ENCODE measurements at regions not wholly inside any gene's neighbourhood (a gene's known extent, or its start where the extent isn't known, plus 50 kb on each side); places are given as distances from the start of the nearest gene placed in this dataset.

DNA sequence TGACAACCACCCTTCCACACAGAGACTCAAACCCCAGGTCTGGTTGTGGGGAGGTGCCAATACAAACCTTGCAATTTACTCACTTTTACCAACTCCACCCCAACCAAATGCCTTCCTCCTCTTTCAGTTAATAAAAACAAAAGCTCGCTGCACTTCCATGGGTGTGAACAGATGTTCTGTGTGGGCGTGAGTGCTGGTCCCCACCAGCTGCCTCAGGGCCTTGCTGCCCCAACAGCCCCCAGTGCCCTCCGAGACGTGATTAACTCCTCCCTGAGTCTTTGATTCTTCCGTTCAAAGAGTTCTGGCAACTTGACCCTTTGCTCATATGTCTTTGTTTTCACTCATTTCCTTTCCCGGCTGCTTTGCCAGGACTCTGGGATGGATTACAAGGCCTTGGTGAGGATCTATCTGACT, 258.9 kb upstream of the CXCR4 start:
- DNase-seq (ENCODE audit: extremely low read depth in 1 of 2, low read depth in 1 of 2), result no peak

DNA sequence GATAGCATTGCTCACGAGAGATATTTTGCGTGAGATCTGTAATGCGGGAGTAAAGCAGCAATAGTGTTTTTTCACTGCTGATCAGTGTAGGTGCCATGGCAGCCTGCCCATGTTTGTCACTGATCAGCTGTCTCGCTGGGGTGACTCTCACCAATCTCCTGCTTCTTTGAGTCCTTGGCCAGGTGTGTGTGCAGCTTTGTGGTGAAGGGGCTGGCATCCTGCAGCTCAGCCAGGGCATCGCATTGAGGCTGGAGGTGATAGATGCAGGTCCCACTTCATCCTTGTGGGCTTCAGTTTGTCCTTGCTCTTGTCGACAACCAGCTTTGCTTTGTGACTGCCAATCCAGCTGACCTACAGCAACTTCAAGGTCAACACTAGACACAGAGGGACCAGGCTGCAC, 258.3 kb upstream of the CXCR4 start:
- DNase-seq (ENCODE audit: extremely low read depth in 1 of 2, low read depth in 1 of 2), result no peak

DNA sequence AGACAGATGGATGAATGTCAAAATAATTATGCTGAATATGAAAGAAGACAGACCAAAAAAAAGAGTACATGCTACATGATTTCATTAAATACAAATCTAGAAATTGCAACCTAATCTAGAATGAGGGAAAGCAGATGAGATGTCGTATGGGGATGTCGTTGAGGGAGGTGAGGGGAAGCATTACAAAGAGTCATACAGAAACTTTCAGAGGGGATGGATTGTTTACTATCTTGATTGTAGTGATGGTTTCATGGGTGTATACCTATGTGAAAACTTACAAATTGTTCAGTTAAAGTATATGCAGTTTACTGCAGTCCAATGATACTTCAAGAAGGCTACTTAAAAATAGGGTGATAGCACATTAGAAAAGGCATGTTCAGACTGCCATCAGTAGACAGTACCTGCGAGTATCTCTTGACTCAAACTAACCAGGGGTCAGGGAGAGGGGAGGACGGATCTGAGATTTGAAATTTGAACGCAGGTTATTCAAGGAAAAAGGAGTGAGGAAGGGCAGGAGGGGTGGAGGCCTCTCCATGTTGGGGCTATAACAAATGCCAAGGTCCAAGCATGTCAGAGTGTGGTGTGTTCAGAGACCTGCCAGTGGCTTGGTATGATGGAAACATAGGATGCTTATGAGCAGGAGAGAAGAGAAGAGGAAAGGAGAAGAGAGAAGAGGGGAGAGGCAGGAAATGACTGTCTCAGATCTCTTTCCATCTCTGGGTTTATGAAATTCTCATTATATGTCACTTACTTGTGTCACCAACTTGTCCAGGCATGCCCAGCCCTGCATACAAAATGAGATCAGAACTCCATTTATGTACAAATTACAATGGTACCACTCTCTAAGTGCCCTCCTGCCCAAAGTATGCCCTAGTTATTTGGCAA, 257.3 kb upstream of the CXCR4 start:
- no peak for DNase-seq (ENCODE audit: extremely low read depth in 1 of 2, low read depth in 1 of 2)

DNA sequence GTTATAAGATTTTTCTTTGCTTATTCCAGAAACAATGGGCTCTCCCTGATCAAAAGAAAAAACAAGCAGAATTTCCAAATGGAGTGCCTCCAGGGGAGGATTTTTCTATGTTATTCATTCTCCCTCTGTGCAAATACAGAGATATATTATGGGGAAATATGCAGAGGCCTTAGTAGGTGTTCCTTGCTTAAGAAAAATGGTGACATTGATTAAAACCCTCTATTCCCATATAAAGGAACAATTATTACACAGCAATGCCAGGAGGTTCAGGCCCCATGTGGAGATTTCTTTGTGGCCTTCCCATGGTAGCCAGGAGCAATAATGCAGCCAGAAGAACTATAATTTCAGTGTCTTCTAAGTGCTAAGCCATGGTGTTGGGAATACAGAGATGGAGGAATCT, 255.9 kb upstream of the CXCR4 start:
- no peak for DNase-seq (ENCODE audit: extremely low read depth in 1 of 2, low read depth in 1 of 2)

DNA sequence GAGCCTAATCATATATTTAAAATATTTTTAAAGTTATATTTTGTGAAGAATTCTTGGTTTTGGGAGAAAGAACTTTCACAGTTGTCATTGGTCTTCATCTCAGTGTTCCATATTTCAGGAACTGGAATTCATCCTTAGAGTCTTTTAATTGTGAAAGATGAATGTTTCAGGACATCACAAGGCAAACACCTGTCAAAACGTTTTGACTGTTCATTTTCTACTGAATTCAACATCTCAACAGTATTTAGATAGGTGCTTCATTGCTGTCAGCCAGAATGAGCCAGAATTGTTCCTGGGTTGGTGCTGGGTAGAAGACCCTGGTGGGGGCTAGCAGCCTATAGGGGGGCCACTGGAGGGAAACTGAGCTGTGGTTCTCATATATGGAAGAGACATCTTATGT, 255.1 kb upstream of the CXCR4 start:
- DNase-seq (ENCODE audit: extremely low read depth in 1 of 2, low read depth in 1 of 2), result no peak

DNA sequence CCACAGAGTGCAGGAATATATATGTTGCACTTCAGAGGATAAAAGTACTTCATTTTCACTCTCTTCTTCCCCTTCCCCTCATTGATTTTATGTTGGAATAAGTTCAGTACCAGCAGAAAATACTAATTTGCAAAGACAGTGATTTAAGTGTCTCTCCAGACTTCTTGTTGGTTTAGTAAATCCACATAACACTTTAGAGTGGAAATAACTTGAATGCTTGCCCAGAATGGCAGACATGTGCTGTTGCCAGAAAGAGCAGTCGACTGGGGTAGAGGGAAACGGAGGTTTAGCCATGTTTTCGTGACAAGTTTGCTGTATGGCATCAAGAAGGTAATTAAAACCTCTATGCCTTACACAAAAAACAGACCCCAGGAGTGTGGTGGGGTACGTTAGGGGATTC, 246.0 kb upstream of the CXCR4 start:
- DNase-seq (ENCODE audit: extremely low read depth in 1 of 2, low read depth in 1 of 2), result no peak

DNA sequence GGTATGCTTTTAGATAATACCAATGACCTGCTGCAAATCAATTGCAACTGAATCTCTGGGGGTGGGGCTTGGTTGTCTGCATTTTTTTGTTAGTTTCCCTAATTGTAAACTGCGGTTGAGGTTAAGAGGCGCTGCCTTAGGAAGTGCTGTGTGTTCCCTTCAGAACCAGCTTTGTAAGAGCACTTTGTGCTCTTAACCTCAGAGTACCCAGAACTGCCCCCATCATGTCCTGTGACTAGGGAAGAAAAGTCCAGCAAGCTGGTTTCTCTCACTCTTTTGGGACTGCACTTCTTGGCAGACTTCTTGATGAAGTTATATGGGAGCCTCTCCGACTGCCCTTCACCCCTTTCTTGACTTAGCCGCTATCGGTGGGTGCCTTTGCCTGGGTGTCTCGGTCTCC, 245.5 kb upstream of the CXCR4 start:
- no peak for DNase-seq (ENCODE audit: extremely low read depth in 1 of 2, low read depth in 1 of 2)

DNA sequence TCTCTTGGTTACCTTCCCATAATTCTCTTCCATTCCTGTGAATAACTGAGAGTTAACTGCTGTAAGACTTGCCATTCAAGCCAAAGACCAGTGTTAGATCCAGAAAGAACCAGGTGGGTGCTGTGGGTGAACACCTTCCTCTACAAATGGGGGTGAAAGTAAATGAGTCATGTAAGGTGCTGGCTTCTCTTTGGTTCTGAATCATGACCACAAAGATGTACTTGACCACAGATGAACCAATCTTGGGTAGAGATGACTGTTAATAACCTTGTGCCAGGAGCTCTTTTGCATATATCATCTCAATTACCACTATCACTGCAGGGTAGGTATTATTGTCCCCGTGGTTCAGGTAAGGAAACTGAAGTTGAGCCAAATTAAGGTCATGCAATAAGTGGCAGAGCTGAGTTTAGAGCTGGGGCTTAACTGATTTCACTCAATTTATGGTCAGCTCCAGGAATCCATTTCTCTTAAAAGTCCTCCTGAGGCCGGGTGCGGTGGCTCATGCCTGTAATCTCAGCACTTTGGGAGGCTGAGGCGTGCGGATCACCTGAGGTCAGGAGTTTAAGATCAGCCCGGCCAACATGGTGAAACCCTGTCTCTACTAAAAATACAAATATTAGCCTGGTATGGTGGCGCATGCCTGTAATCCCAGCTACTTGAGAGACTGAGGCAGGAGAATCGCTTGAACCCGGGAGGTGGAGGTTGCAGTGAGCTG, 244.9 kb upstream of the CXCR4 start:
- DNase-seq (ENCODE audit: extremely low read depth in 1 of 2, low read depth in 1 of 2), result no peak

DNA sequence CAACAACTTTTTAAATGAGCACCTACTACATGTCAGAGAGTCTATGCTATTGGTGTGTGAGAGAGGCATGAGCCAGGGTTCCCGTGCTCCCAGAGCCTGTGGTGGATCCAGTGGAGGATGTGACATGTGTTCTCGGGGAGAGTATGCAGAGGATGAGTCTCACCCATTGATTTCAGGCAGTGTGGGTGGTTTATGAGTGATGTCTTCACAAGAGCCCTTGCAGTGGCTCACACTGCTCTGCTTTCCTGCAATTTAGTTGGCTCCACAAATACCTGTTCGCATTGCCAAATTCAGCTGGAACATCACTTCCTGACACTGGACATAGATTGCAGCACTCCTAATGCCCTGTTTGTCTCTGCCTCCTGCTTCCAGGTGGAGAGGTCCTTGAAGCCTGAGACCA, 243.6 kb upstream of the CXCR4 start:
- no peak for DNase-seq (ENCODE audit: extremely low read depth in 1 of 2, low read depth in 1 of 2)

DNA sequence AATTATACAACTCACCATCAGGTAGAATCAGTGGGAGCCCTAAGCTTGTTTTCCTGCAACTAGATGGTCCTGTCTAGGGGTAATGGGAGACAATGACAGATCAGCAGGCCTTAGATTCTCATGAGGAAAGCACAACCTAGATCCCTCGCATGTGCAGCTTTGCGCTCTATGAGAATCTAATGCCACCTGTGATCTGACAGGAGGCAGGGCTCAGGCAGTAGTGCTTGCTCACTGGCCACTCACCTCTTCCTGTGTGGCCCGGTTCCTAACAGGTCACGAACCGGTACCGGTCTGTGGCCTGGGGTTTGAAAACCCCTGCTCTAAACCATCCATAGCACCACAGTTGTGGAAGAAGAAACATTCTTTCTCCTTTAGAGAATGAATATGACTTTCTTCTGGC, 242.8 kb upstream of the CXCR4 start:
- DNase-seq (ENCODE audit: extremely low read depth in 1 of 2, low read depth in 1 of 2), result no peak

DNA sequence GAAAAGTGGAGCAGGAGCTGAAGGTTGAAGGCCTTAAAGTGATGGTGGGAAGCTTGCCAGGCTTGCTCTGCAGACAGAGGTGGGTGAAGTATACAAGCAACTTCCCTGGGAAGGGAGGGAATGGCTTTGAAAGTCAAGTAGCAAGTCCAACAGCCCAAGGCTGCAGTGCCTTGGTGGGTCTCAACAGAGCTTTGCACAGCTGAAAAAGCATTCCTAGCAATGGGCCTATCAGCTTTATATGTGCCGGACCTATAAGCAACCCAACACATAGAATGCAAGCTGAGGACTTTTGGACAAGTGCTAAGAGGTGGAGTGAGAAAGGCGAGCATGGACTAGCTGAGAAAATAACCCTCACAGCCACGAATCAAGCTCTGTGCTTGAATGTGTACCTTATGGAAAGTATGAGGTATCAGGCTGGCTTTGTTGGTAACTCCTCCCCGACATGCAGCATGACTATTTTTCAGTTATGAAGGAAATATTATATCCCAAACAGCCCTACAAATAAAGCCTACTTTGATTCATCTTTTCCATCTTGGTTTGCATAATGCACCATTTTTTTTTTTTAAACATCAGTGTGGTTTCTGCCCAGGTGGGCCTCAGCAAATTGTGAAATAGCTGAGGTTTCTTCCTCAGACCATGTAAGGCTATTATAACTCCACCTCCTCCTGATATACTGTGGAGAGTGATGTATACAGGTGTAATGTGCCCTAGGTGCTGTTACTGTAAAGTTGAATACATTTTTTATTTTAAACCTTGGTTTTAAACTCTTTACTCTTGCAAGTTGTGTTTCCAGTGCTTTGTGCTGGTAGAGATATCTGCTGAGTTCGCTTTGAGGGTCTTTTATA, 241.4 kb upstream of the CXCR4 start:
- no peak for DNase-seq (ENCODE audit: extremely low read depth in 1 of 2, low read depth in 1 of 2)

DNA sequence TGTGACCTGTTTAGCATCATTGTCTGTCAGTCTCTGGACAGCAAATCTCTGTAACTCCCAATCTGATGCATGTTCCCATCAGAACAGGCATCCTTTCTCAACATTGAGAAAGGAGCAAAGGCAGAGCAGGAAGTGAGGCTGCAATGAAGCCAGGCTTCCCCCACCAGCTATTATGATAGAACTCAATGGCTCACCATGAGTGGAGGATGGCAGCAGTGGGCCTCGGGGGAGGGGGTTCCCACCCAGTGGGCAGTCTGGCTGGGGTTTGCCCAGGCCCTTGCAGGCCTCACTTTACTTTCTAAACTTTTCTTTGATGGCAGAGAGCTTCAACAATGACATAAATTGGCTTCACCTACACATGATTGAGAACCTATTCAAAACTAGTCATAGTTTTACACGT, 240.6 kb upstream of the CXCR4 start:
- no peak for DNase-seq (ENCODE audit: extremely low read depth in 1 of 2, low read depth in 1 of 2)

DNA sequence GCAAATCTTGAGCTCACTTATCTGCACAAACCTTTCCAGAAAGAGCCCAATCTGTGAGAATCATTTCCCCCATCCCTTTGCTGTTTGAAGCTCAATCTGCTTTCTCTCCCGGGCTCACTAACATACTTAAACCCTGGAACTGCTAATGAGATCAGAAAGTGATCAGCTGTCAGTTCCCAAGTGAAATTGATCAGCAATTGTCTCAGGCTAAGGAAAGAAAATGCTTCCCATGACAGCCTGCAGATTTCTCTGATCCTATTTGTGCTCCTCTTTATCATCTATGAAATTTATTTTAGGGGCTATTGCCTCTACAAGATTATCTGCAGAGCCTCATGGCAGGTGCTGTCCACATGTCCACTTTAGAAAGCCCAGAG, 239.0 kb upstream of the CXCR4 start:
- no peak for DNase-seq (ENCODE audit: extremely low read depth in 1 of 2, low read depth in 1 of 2)

DNA sequence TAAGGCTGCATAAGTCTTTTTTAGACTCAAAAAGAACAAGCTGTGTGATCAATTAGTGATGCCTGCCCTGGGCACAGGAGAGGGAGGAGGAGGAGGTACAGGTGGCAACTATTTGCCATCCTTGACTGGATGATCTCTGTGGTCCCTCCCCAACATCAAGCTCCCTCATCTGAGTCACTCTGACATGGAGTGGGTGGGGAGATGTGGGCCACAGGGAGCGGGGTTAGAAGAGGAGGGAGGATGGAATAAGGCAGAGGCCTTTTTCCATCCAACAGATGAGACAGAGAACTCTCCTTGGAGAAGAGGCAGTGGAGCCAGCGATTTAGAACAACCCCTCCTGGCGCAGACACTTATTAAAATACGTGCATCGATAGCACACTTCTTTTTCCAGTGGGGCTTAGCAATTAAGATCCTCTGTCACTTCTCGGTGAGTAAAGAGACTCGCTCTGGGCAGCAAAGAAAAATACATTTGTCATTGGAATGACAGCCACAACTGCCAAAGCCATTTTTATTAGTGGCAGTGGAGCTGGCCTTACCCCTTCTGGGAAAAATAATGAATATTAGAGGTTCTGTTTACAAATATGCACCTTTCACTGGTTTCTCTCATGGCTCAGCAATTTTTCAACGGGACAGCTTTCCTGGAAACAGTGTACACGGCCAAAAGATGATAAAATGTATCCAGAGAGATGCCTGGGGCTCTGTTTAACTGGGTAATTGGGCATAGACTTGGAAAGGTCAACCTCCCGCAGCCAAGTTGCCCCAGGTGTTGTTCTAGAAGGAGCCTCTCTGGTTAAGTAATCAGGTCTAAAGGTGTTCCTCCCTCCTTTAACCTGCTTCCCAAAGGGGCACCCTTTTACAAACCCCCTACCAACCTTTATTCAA, 238.4 kb upstream of the CXCR4 start:
- DNase-seq (ENCODE audit: extremely low read depth in 1 of 2, low read depth in 1 of 2), result no peak

DNA sequence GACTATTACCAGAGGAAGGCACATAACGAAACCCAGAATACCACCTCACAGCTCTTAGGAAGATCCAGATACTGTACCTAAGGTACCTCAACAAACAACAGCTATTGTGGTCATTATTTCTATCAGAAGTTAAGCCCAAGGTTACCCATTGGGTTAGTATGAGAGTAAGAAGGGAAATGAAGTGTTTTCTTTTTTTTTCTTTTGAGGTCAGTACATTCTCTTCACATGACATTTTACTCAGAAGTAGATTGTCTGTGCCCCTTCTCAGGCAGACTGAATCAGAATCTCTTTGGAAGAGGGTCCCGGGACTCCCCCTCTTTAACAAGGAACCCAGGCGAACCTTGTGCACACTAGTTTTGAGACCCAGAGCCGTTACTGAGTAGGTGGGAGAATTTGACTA, 233.7 kb upstream of the CXCR4 start:
- no peak for DNase-seq (ENCODE audit: extremely low read depth in 1 of 2, low read depth in 1 of 2)

DNA sequence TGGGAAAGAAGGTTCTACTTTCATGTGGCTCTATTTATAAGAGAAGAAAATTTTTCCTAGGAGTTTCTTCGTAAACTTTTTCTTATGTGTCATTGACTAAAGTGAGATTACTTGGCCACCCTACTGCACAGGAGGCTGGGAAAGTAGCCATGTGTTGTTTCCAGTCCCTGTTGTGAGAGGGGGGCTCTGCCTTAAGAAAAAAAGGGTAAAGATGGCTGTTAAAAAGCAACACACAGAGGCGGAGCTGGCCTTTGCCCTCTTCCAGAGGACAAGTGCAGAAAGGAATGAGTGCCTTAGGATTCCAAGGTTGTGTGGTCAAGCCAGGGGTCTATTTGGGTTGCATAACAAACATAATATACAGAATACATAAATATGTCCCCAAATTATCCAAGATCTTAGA, 230.0 kb upstream of the CXCR4 start:
- no peak for DNase-seq (ENCODE audit: extremely low read depth in 1 of 2, low read depth in 1 of 2)

DNA sequence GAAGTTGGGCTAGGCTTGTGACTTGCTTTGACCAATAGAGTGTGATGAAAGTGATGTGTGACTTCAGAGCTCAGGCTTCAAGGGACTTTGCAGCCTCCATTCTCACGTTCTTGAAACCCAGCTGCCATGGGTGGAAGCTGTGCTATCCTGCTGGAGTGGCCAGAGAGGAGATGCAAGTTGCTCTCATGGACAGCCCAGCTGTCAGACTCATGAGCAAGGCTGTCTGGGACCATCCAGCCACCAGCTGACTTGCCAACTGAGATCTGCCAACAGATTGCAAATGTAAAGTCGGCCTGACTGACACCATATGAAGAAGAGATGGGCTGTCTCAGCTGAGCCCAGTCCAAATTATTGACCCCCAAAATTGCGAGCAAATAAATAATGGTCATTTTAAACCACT, 226.4 kb upstream of the CXCR4 start:
- DNase-seq (ENCODE audit: extremely low read depth in 1 of 2, low read depth in 1 of 2), result no peak

DNA sequence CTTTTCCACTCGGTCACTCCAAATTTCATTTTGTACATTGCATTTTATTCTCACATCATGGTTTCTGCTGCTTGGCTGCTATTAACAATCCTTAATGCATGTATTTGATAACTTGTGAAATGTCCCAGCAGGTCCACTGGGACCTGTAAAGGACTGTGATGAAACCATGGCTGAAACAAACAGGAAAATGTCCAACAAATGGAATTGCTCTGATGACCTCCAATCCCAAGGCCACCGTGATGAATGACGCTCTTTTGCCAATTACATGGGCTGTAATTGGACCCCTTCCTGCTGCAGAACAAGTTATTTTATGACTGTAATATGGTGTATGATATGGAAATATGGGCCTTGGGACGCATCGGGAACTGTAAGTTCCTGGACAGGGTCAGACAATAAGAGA, 224.2 kb upstream of the CXCR4 start:
- no peak for DNase-seq (ENCODE audit: extremely low read depth in 1 of 2, low read depth in 1 of 2)

DNA sequence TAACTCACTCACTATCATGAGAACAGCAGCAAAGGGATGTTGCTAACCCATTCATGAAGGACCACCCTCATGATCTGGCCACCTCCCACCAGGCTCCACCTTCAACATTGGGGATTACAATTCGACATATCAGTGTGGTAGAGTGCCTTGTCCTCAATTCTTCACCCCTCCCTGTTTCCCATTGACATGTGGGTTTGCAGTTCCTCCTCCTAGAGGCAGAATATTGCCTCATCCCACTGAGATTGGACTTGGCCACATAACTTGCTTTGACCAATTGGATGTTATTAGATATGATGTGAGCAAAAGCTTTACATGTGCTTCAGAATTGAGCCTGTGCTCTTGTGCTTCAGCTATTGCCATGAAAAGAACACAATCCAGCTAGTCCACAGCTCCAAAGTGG, 217.0 kb upstream of the CXCR4 start:
- DNase-seq (ENCODE audit: extremely low read depth in 1 of 2, low read depth in 1 of 2), result no peak

DNA sequence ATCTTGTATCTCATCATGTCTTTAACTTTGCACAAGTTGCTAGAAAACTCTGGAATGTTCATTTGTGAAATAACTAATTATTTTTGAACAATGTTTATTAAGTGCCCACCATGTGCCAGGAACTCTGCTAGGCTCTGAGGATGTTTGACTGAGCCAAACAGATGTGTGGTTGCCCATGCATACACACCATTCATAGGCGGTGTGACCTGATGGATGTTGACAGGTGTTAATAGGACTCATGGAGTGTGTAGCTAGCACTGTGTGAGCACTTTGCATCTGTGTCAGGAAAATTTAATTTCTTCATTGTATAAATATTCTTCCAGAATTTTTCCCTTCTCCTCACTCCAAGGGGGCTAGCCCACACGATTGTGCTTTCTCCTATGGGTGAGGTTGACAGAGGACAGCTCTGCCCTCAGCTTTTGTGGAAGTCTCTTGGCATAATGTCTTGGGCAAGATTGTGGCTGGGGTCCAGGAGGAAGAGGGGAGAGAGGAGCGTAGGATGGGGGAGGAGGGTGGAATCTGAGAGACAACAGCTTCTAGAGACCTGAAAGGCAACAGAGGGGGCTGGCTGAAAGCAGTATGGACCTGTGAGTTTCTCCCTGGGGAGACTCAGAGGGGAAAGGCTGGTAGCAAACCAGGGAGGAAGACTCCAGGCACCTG, 214.6 kb upstream of the CXCR4 start:
- no peak for DNase-seq (ENCODE audit: extremely low read depth in 1 of 2, low read depth in 1 of 2)

All from stimulated activated CD8-positive, alpha-beta memory T cell treated with anti-CD3 and anti-CD28 coated beads, Interleukin-7, amount 100 ng/mL, for 48 hours (primary cell).